CD4-positive, alpha-beta T cell treated with Interleukin-12 subunit alpha and Interleukin-12 subunit beta, for 1 hour (primary cell): ENCODE measurements at regions not wholly inside any gene's neighbourhood (a gene's known extent, or its start where the extent isn't known, plus 50 kb on each side); places are given as distances from the start of the nearest gene placed in this dataset.

Experiments
- DNase-seq: peaks from one replicate; pipeline ENCODE4 v3.0.0-alpha.2; 2020

- no peak for DNase-seq
Measured at GRCh38 chr18:77455004-77455403, 205.4 kb downstream of the GALR1 start.

DNA sequence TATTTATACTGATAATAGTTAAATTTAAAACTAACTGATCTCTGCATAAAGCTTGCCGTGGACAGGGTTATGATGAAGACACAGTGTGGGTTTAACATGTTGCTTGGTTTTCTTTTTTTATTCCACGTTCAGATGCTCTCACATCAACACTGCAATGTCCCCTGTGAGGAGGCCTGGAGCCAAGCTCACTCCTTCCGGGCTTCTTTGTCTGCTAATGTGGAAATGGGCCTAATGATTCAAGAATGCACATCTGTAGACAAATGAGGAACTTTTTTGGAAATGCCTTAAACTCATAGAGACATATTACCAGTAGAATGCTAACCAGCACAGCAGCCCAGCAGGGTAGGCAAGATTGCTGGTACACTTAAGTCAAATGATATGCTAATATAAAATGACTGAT is 208.0 kb downstream of the GALR1 start:
- no peak for DNase-seq

DNA sequence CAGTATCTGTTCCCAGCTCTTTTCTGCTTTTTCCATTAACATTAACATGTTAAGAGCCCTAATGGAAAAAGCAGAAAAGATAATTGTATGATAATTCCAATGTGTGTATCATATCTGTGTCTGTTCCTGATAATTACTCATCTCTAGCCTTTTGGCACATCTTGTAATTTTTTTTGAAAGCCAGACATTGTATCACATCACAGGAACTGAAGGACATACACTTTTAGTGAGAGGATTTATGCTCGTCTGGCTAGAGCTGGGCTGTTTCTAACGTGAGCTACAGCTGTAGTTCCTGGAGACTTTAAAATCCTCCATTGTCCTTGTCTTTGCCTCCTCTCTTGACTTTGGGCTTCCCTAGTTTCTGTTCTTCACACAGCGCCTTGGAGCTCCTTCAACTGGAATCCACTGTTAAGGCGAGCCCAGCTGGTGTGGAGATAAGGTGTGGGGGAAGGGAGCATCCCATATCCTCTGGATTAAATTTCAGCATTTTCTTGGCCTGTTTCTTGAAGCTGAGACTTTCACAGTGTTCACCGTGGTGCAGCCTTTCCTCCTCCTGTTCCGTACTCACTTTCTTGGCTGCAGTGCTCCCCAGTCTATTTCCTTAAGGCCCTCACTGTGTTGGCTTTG is 211.5 kb downstream of the GALR1 start:
- DNase-seq: no peak

- no peak for DNase-seq
Measured at GRCh38 chr18:77464917-77465316, 215.3 kb downstream of the GALR1 start.

DNA sequence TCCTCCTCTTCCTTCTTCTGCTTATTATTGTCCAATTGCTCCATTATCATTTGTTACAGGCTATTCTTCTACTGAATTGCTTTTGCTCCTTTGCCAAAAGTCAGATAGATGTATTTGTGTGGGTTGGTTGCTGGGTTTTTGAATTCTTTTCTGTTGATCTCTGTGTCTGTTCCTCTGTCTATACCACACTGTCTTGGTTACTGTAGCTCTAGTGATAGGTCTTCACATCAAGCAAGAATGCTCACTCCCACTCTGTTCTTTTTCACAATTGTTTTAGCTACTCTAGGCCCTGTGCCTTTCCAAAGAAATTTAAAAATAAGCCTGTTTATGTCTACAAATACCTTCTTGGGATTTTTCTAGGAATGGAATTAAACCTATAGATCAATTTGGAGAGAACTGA is 217.2 kb downstream of the GALR1 start:
- no peak for DNase-seq

GRCh38 chr18:77469131-77469530 is 219.5 kb downstream of the GALR1 start:
- no peak for DNase-seq

DNA sequence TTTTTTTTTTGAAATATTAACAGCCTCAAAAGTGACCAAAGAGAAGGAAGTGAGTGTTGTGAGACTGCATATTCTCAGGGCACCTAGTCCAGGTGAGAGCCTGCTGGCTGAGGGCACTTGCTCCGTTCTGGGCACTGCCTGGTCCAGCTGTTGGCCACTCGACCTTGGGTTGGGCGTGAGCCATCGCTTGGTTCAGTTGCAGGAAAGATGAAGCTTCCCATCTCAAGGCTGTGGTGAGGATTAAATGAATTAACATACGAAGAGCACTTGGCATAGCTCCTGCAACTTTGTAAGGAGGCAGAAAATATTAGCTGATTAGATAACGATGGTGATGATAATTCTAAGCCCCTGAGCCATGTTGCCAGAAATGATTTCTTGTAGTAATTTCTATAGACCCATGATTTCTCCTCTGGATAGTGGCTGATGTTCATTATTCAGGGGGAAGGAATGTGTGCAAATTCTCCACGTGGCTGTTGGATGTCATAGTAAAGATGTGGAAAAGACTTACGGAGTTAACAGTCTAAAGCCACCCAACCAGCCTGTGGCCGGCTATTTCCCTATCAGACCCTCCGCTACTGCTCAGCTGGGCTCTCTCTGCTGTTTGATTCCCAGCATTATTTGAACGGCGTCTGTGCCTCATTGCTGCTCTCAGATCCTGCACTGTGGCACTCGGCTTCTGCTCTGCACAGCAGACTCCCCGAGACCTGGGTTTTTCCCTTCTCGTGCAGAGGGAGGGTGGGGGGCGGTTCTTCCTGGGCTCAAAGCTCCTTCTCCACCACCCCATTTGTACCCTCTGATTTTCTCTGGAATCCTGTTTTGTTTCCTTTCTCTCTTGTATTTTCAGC is 221.1 kb downstream of the GALR1 start:
- DNase-seq: no peak

GRCh38 chr18:77472509-77472908 is 222.9 kb downstream of the GALR1 start:
- DNase-seq: no peak

DNA sequence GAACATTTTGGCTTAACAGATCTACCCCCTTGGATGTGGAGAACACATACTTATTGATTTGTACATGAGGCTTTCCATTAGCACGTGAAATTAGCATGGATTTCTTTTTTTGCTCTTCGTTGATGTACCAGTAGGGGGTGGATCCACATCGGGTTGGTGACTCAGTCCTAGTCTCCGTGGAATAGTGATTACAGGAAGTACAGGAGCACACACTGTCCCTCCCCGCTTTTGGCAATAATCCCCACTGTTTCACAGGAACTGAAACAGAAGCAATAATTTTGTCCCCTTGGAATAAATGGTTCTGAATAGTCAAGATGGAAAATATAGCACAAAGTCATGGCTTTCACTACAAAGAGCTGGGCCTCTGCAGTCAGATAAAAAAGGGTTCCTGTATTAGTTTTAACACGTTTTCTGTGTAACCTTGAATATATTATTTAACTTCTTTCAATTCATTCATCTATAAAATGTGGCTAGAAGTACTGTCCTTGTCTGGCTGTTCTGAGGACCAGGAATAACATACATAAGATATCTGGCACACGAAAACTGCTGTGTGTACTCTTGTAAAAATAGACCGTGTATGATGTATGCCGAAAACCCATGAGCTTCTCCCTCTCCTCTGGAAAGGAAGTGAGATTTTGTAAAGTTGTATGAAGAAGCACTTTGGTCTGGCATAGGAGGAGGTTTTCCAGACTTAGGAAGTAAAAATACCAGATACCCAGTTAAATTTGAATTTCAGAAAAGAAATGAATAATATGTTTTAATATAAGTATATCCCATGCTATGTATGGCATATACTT is 229.2 kb downstream of the GALR1 start:
- DNase-seq: no peak

DNA sequence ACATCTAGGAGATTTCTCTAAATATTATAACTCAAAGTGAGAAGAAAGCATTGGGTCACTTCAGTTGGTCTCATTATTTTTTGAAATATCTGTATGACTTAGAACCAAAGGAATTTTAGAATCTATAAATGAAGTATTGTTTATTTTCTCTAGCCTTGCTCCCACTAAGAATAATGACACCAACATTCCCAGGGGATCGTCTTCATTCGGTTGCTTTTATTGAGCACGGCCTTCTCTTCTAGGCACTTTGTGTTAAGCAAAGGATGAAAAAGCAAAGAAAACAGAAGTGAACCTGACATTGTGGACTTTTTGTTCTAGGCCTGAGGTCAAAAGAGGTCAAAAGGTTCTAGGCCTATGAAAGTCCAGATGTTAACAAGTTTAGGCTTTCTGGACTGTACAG is 231.9 kb downstream of the GALR1 start:
- no peak for DNase-seq

DNA sequence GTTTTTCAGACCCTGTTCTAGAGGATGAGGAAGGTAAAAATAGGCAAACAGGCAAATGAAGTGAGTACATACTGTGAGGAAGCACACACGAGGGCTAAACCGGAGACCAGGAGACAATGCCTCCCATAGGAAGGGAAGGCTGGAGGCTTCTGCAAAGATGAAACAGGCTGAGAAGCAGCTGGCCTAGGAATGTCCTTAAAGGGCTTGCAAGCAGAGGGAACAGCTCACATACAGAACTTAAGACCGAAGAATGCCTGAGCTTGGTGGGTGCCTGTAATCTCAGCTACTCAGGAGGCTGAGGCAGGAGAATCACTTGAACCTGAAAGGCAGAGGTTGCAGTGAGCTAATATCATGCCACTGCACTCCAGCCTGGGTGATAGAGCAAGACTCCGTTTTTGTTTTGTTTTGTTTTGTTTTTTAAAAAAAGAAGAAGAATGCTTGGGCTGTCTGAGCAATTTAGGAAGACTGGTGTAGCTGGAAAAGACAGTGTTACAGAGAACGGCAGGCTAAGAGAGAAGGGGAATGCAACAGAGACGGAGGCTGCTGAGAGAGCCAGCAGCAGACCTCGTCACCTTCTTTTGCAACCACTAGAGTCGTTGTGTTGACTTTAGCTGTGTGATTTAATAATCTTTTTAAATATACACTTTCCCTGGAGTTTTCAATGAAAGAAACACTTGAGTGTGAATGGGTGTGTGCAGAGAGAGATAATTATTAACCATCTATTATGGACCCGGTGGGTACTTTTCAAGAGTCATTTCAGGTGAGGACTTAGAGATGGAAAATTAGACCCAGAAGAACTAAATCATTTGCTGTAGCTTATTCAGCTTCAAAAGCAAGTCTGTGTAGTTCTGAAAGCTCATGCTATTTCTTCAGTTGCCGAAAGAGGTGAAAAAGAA is 232.8 kb downstream of the GALR1 start:
- no peak for DNase-seq

DNA sequence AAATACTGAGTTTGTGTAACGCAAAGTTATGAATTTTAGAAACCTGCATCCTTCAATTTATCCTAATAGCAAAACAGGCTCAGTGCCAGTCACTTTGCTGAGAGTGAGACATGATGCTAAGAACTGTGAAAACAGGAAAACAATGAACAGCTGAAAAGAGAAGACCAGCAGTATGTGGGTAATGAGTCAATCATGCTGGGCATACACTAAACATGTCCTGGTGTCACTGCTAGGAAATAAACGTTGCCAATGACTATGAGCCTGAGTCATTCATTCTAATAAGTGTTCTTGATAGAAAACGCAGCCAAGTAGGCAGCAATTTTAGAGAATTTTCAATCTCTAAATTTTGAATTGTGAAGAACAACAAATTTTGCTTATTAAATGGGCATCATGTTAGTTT is 237.3 kb downstream of the GALR1 start:
- no peak for DNase-seq

DNA sequence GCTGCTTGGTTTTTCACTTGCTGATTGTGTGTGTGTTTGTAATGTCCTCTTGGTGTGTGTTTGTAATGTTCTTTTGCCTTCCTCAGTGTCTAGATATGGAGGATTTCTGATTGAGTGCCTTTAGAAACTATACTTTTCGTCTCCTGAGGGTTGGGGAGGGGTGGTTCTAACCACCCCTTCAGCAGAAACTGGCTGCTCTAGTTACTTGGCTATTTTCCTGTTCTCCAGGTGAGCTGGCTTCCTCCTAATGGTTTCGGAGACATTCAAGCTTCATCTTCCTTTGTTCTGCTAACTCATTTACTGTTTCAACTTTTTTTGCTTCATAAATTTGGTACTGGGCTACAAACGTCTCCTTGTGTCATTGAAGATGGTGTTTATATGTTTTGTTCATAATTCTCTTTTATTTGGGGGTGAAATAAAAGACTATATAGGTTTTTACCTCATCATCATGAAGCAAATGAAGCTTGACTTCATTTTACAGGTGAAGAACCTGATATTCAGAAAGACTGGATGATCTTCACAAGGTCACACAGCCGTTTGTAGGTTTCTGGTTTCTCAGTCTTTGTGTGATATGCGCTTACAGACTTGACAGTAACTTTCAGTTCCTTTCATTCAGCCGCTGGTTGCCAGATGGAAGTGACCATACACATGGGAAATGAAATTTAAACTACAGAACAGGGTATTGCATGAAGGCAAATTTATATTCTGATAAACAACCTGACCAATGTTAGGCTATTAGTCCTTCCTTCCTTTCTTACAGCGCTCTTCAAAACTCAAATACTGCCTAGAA is 238.5 kb downstream of the GALR1 start:
- no peak for DNase-seq

GRCh38 chr18:77495079-77495478 is 245.4 kb downstream of the GALR1 start:
- DNase-seq: no peak

DNA sequence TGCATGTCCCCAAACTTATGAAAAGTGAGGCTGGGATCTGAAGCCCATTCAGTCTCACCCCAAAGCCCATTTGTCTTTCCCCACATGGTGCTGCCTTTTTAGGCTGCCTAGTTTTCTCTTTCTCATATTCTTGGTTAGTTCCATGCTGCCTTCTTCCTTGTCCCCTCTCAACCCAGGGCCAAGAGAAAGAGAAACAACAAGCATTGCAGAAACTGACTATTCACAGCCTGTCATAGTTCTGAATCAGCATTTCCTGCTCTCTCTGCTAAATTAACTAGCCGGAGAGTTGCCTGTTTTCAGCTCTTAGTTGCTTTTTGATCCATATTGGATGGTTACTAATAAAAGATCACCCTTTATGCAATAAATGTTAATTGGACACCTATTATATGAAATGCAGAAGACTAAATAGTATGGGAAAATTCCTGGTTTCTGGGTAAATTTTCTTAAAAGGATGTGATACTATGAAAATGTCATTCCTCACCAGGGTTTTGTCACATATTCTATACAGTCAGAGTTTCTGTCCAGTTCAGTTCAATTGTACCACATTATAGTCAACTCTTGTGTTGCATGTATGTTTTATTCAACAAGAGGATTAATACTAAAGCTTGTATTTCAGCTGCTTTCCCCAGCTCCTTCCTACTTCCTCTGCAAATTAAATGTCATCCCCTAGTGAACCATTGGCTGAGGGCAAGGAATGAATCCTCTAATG is 246.5 kb downstream of the GALR1 start:
- DNase-seq: no peak

DNA sequence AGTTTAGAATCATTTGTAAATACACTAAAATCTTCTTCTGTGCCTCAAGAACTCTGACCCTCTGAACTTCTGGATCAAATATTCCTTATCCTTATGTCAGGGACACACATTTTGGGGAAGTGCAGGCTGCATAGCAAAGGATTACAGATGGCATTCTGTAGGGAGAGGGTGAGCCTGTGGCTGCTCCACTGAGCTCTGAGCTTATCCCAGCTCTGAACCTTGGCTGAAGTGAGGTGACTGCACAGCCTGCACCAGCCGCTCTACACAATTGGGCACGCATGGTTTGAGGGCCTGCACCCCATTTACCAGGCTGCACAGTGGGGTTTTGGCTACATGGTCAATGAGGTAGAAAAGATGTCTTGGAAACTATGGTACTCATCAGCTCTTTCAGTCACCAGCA is 251.6 kb downstream of the GALR1 start:
- DNase-seq: no peak

GRCh38 chr18:77505499-77505898 is 255.9 kb downstream of the GALR1 start:
- no peak for DNase-seq

GRCh38 chr18:77512152-77512551 is 262.5 kb downstream of the GALR1 start:
- DNase-seq: no peak

DNA sequence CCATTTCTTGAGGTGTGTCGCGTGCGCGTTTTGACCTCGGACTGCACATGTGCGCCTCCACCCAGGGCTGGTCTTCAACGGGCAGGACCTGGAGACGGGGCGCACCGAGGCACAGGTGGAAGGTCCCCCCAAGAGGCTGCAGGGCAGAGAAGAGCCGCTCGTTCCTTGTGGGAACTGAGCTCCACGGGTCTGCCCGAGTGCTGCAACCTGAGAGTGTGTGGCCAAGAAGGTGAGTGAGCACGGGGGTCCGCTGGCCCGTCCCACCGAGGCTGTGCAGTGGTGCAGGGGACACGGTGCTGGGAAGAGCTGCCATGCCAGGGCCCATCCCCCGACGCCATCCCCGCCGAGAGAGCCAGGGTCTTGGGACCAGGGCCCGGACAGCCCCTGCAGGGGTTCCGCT is 268.3 kb downstream of the GALR1 start:
- DNase-seq: no peak

DNA sequence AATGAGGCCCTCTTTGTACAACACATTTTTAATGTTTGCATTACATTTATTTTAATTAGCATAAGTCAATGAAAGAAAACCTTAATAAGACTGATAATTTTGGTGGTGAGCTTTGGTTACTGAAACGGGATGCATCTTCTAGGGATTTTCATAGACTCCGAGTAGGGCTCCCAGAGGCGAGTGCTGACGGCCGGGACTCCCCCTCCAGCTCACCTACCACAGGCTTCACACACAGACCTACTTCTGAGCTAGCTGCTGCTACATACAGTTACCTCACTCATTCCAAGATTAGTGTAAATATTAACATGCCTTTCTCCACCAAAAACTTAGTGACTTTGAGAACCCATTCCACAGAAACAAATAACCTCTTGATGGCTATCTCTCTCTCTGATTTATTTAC is 271.1 kb downstream of the GALR1 start:
- no peak for DNase-seq

GRCh38 chr18:77522051-77522675 is 272.5 kb downstream of the GALR1 start:
- DNase-seq: no peak
